Left ventricle myocardium inferior (tissue), 1 donor: ENCODE measurements at regions not wholly inside any gene's neighbourhood (a gene's known extent, or its start where the extent isn't known, plus 50 kb on each side); places are given as distances from the start of the nearest gene placed in this dataset.

Experiments used
- DNase-seq: peaks from one replicate; pipeline ENCODE4 v3.0.0-alpha.2; 2020
- H3K27ac ChIP-seq: fragments of 200-600 bp; replicated peaks from 2 replicates; pipeline ENCODE4 v1.8.0; 2021
- H3K27me3 ChIP-seq: fragments of 200-600 bp; 2 replicates; pipeline ENCODE4 v1.8.0; 2021; ENCODE audit warnings: low read depth
- H3K36me3 ChIP-seq: fragments of 200-600 bp; 2 replicates; pipeline ENCODE4 v1.8.0; 2021
- H3K4me1 ChIP-seq: fragments of 200-600 bp; 2 replicates; pipeline ENCODE4 v1.8.0; 2021
- H3K4me3 ChIP-seq: fragments of 200-600 bp; 2 replicates; pipeline ENCODE4 v1.8.0; 2021; ENCODE audit warnings: mild to moderate bottlenecking, moderate library complexity
- H3K9me3 ChIP-seq: fragments of 200-600 bp; replicated peaks from 2 replicates; pipeline ENCODE4 v1.8.0; 2021
- intact Hi-C: fragments of 100-400 bp; cut with micrococcal nuclease; formaldehyde crosslinking; loops from one replicate; pipeline ENCODE4 v1.11.0; 2022
- TF ChIP-seq, protein P1 (sequence below): fragments of 200-600 bp; IDR thresholded peaks from 2 replicates; pipeline ENCODE4 v1.8.0; 2021; ENCODE audit warnings: antibody characterized with exemption, mild to moderate bottlenecking, borderline replicate concordance
- donor health status: DM: no; HTN: yes; CAD: no; lungs with severe emphysema.

DNA sequence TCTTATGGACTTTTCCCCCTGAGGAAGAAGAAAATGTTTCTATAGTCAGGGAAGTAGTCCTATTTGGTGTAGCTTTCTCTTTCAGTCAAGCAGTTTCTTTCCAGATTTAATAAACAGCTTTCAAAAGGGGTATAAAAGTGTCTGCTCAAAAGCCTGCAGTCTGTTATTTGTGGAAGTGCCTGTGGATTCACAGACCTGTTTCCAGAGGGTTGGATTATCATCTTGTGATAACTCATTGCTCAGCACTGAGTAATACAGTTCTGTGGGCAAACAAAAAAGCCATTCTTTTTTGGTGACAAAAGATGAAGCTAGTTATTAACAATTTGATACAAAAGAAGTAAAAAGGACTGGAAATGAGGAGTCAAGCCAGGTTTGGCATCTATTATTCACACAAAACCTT, 358.2 kb upstream of the ID4 start:
- H3K9me3 ChIP-seq = no peaks in the 10 kb centered on the region
- no peaks in the 10 kb centered on the region for H3K4me1 ChIP-seq
- H3K27ac ChIP-seq = no peak overlapping the region
- H3K27me3 ChIP-seq = no peaks in the 10 kb centered on the region
- TF ChIP-seq, protein P1, sequence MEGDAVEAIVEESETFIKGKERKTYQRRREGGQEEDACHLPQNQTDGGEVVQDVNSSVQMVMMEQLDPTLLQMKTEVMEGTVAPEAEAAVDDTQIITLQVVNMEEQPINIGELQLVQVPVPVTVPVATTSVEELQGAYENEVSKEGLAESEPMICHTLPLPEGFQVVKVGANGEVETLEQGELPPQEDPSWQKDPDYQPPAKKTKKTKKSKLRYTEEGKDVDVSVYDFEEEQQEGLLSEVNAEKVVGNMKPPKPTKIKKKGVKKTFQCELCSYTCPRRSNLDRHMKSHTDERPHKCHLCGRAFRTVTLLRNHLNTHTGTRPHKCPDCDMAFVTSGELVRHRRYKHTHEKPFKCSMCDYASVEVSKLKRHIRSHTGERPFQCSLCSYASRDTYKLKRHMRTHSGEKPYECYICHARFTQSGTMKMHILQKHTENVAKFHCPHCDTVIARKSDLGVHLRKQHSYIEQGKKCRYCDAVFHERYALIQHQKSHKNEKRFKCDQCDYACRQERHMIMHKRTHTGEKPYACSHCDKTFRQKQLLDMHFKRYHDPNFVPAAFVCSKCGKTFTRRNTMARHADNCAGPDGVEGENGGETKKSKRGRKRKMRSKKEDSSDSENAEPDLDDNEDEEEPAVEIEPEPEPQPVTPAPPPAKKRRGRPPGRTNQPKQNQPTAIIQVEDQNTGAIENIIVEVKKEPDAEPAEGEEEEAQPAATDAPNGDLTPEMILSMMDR = no peak
- intact Hi-C loops = no loop called here
- H3K4me3 ChIP-seq = no peak overlapping the region
- H3K36me3 ChIP-seq = no peaks in the 10 kb centered on the region
- no peak for DNase-seq

DNA sequence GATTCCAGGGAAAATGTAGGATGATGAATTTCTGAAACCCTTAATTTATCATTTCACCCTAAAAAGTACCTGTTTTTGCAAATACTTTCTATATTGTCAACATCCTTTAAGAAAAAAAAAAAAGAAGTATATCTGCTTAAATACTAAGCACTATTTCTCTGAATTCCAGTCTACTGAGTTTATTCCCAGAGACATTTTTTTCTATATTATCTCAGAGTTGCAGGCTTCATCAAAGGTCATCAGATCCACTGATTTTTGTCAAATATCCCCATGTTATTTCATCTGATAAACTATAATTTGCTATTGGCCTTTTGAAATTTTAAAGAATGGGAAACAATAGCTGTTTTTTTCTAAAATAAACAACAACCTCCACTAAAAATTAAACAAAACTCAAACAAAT, 357.6 kb upstream of the ID4 start:
- Histone ChIP-seq H3K27ac (no peak overlapping the region), H3K4me3 (no peak overlapping the region), H3K36me3 (no peaks in the 10 kb centered on the region), H3K27me3 (no peaks in the 10 kb centered on the region), H3K4me1 (no peaks in the 10 kb centered on the region), H3K9me3 (no peaks in the 10 kb centered on the region)
- intact Hi-C loops = no loop called here
- TF ChIP-seq, protein P1 = no peak
- DNase-seq = no peak

DNA sequence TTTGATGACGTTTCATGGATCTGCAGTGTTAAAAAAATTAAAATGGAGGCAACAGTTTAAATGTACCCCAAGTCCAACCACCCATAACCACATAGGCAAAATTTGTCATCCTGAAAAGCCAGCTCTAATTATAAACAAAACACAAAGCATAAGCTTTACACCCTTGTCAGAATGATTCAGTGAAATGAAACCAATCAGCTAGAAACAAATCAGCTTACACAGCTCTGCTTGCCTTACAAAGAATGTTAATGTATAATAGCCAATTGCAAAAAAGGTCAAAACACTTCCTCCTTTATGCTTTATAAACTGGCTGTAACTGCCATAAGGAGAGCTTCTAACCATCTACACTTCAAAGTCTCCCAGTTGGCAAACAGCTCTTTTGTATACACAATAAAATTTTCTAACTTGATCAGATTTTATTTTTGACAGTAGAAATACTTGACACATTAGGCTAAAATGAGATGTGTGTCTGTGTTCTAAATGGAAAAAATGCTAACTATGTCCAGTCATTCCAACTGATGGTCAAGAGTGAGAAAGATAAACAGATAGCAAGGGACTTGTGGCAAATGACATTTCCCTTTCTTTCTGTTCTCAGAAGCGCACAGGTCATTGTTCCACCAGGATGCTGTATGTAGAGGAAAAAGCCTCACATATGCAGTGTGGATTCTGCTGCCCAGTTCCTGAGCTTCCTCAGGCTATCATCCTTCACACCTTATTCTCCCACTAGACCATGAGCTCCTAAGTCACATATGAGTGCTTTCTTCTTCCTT, 344.3 kb upstream of the ID4 start:
- DNase-seq = no peak
- Histone ChIP-seq H3K9me3 (peaks cover 4% of the 10 kb centered on the region), H3K27me3 (no peaks in the 10 kb centered on the region), H3K36me3 (no peaks in the 10 kb centered on the region), H3K4me3 (no peak overlapping the region), H3K4me1 (no peaks in the 10 kb centered on the region), H3K27ac (no peak overlapping the region)
- intact Hi-C loops = no loop called here
- TF ChIP-seq, protein P1 = no peak

DNA sequence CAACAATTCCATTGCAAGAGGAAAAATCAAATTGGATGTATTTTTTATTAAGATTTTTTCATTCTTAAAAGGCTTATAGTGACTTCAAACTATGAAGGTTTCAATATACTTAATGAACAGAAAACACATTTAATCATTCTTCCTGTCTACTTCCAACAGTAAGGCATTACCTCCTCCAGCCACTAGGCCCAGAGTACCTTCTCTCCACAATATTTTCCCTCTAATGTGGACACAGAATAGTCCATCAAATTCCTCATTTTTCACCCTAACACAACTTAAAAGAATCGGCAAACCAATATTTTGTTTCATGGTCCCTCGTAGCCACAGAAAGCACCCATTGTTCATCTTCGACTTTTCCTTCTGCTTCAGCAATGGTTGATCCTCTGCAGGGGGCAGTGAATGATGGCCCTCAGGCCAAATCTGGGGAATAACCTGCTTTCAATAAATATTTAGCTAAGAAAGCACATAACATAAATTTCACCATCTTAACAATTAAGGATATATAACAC, 335.4 kb upstream of the ID4 start:
- Histone ChIP-seq H3K4me1 (no peaks in the 10 kb centered on the region), H3K27ac (no peak overlapping the region), H3K36me3 (no peaks in the 10 kb centered on the region), H3K27me3 (no peaks in the 10 kb centered on the region), H3K4me3 (no peak overlapping the region), H3K9me3 (peaks cover 51% of the 10 kb centered on the region)
- intact Hi-C loops = no loop called here
- DNase-seq = no peak
- TF ChIP-seq, protein P1 = no peak

DNA sequence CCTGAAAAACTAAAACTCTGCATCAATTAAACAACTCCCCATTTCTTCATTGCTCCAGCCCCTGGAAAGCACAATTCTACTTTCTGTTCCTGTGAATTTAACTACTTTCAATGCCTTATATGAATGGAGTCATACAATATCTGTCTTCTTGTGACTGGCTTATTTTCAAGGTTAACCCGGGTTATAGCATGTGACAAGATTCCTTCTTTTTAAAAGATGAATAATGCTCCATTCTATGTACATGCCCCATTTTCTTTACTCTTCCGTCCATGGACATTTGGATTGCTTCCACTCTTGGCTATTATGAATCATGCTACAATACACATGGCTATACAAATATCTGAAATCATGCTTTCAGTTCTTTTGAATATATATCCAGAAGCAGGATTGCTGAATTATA, 334.9 kb upstream of the ID4 start:
- Histone ChIP-seq H3K36me3 (no peaks in the 10 kb centered on the region), H3K9me3 (peaks cover 56% of the 10 kb centered on the region), H3K4me3 (no peak overlapping the region), H3K27me3 (no peaks in the 10 kb centered on the region), H3K4me1 (no peaks in the 10 kb centered on the region), H3K27ac (no peak overlapping the region)
- TF ChIP-seq, protein P1 = no peak
- no peak for DNase-seq
- intact Hi-C loops = no loop called here
